ENCODE measurements at regions not wholly inside any gene's neighbourhood (a gene's known extent, or its start where the extent isn't known, plus 50 kb on each side); places are given as distances from the start of the nearest gene placed in this dataset.

GRCh38 chr22:27113641-27114040, 456.3 kb downstream of the MIAT start:
- TF ChIP-seq POLR2AphosphoS5 (IDR thresholded peaks at IDR 0.05) (no peak), CTCF (IDR thresholded peaks at IDR 0.05) (no peak), POLR2A (IDR thresholded peaks at IDR 0.05) (no peak)

Measured in stomach (tissue), 4 donors.